Mesenchymal stem cell (in vitro differentiated cells and primary cell): ENCODE measurements at regions not wholly inside any gene's neighbourhood (a gene's known extent, or its start where the extent isn't known, plus 50 kb on each side); places are given as distances from the start of the nearest gene placed in this dataset.

ENCODE experiments used
- DNase-seq: peaks from one replicate; pipeline ENCODE4 v3.0.0-alpha.2; 2013
- H2AFZ ChIP-seq: one replicate; pipeline ENCODE4 v1.6.1; 2013; ENCODE audit warnings: low read depth, mild to moderate bottlenecking, control low read depth, inconsistent platforms, low read length, moderate library complexity
- H2AK5ac ChIP-seq: 2 replicates; pipeline ENCODE4 v1.6.1; 2013; ENCODE audit warnings: low read length, moderate library complexity, mild to moderate bottlenecking, inconsistent platforms; ENCODE audit not compliant: severe bottlenecking
- H2BK120ac ChIP-seq: one replicate; pipeline ENCODE4 v1.6.1; 2013; ENCODE audit warnings: low read depth, mild to moderate bottlenecking, inconsistent platforms, low read length, moderate library complexity
- H2BK12ac ChIP-seq, 2 experiments: one replicate each; pipeline ENCODE4 v1.6.1; 2013; ENCODE audit warnings: inconsistent platforms in 2 of 2, low read length in 2 of 2, mild to moderate bottlenecking in 2 of 2, moderate library complexity in 2 of 2, control low read depth in 1 of 2
- H2BK15ac ChIP-seq: one replicate; pipeline ENCODE4 v1.6.1; 2013; ENCODE audit warnings: mild to moderate bottlenecking, low read depth, inconsistent platforms; ENCODE audit not compliant: poor library complexity, severe bottlenecking
- H2BK5ac ChIP-seq: 2 replicates; pipeline ENCODE4 v1.6.1; 2013; ENCODE audit warnings: low read depth, mild to moderate bottlenecking, low read length, control low read depth, inconsistent platforms; ENCODE audit not compliant: poor library complexity, severe bottlenecking
- H3K14ac ChIP-seq, 2 experiments: one replicate each; pipeline ENCODE4 v1.6.1; 2013; ENCODE audit warnings: inconsistent platforms in 2 of 2, low read length in 2 of 2, control low read depth in 1 of 2, mild to moderate bottlenecking in 1 of 2, moderate library complexity in 1 of 2
- H3K18ac ChIP-seq, 2 experiments: one replicate each; pipeline ENCODE4 v1.6.1; 2013; ENCODE audit warnings: inconsistent platforms in 2 of 2, low read length in 2 of 2, control low read depth in 1 of 2, low read depth in 1 of 2, mild to moderate bottlenecking in 1 of 2
- H3K23ac ChIP-seq, 2 experiments: one replicate each; pipeline ENCODE4 v1.6.1; 2013; ENCODE audit warnings: inconsistent platforms in 2 of 2, low read length in 2 of 2, mild to moderate bottlenecking in 2 of 2, moderate library complexity in 2 of 2, control low read depth in 1 of 2
- H3K27ac ChIP-seq: 2 replicates; pipeline ENCODE4 v1.5.1; 2013; ENCODE audit warnings: mild to moderate bottlenecking, moderate library complexity, low read length, control low read depth, inconsistent platforms; ENCODE audit not compliant: poor library complexity, severe bottlenecking
- H3K27me3 ChIP-seq, 2 experiments: 2 replicates each; pipeline versions ENCODE4 v1.6.1 to v1.7.0; 2013; ENCODE audit warnings: low read length in 2 of 2, mild to moderate bottlenecking in 2 of 2, moderate library complexity in 2 of 2, control low read depth in 1 of 2, inconsistent platforms in 1 of 2; ENCODE audit not compliant: control insufficient read depth in 1 of 2, insufficient read depth in 1 of 2
- H3K36me3 ChIP-seq, 2 experiments: 2 replicates each; pipeline versions ENCODE4 v1.6.1 to v1.7.0; 2013; ENCODE audit warnings: low read length in 2 of 2, control low read depth in 1 of 2, inconsistent platforms in 1 of 2, low read depth in 1 of 2, mild to moderate bottlenecking in 1 of 2; ENCODE audit not compliant: insufficient read depth in 2 of 2, control insufficient read depth in 1 of 2
- H3K4ac ChIP-seq, 2 experiments: one replicate each; pipeline ENCODE4 v1.6.1; 2013; ENCODE audit warnings: inconsistent platforms in 2 of 2, low read length in 2 of 2, mild to moderate bottlenecking in 2 of 2, moderate library complexity in 2 of 2, control low read depth in 1 of 2, low read depth in 1 of 2
- H3K4me1 ChIP-seq: 2 replicates; pipeline ENCODE4 v1.6.1; 2013; ENCODE audit warnings: low read depth, low read length, control low read depth; ENCODE audit not compliant: control insufficient read depth, insufficient read depth
- H3K4me2 ChIP-seq: 2 replicates; pipeline ENCODE4 v1.6.1; 2013; ENCODE audit warnings: low read length, mild to moderate bottlenecking, inconsistent platforms; ENCODE audit not compliant: poor library complexity, severe bottlenecking
- H3K4me3 ChIP-seq, 2 experiments: 2 replicates each; pipeline versions ENCODE4 v1.5.1 to v1.7.0; 2013; ENCODE audit warnings: low read length in 2 of 2, mild to moderate bottlenecking in 2 of 2, control low read depth in 1 of 2, low read depth in 1 of 2; ENCODE audit not compliant: insufficient read depth in 1 of 2
- H3K79me1 ChIP-seq: replicated peaks from 2 replicates; pipeline ENCODE4 v1.6.1; 2013; ENCODE audit warnings: mild to moderate bottlenecking, control low read depth, low read length, inconsistent platforms; ENCODE audit not compliant: poor library complexity, severe bottlenecking
- H3K9ac ChIP-seq: 2 replicates; pipeline ENCODE4 v1.7.0; 2013; ENCODE audit warnings: mild to moderate bottlenecking, low read length, moderate library complexity
- H3K9me3 ChIP-seq: 2 replicates; pipeline ENCODE4 v1.7.0; 2013; ENCODE audit warnings: mild to moderate bottlenecking, low read length; ENCODE audit not compliant: control insufficient read depth
- H4K8ac ChIP-seq: one replicate; pipeline ENCODE4 v1.6.1; 2013; ENCODE audit warnings: inconsistent platforms, mild to moderate bottlenecking, low read length, moderate library complexity
- H4K91ac ChIP-seq: one replicate; pipeline ENCODE4 v1.6.1; 2013; ENCODE audit warnings: mild to moderate bottlenecking, low read length, inconsistent platforms
- WGBS: methylation state at CpG from one replicate; pipeline ENCODE4 v1.1.7; 2013; ENCODE audit warnings: mixed read lengths; 5-methylcytosine and 5-hydroxymethylcytosine counted together

DNA sequence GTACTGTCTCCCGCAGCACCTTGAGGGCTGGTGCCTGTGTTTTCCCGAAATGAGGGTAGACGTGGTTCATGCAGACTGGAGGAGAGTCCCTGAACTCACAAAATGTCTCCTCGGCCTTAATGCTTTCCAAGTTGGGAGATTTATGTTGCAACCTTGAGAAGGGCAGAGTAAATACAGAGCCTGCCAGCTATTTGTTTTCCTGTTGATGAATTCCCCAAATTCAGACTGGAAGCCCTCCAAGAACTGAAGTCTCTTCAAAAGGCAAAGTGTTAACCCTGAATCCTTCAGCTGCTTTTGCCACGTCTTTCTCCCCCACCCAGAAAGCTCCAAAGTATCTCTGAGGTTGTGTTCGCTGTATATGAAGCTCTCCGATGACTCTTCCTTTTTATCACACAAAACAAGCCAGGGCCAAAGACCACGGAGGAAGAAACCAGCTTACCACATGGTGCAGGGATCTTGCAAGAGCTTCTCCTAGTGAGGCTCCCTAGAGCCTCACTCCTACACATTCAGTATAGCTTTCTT lies 254.7 kb upstream of the NFE2L3 start:
- Histone ChIP-seq H4K8ac (no peak overlapping the region), H3K18ac (no peak overlapping the region), H3K27ac (no peak overlapping the region), H3K79me1 (no peaks in the 10 kb centered on the region), H3K9ac (no peak overlapping the region), H2BK120ac (no peak overlapping the region), H3K36me3 (no peaks in the 10 kb centered on the region), H2AFZ (no peak overlapping the region), H3K27me3 (no peaks in the 10 kb centered on the region), H3K4me1 (peaks cover 4% of the 10 kb centered on the region), H4K91ac (no peak overlapping the region), H3K4me3 (no peak overlapping the region), H3K14ac (no peak overlapping the region), H3K4me2 (no peak overlapping the region), H3K4ac (no peak overlapping the region), H3K23ac (no peak overlapping the region), H2AK5ac (no peak overlapping the region), H3K9me3 (no peaks in the 10 kb centered on the region), H2BK12ac (no peak overlapping the region), H2BK5ac (no peak overlapping the region), H2BK15ac (no peak overlapping the region)
- no peak for DNase-seq
- WGBS: 77% methylated on average over 8 of the region's 8 CpGs

DNA sequence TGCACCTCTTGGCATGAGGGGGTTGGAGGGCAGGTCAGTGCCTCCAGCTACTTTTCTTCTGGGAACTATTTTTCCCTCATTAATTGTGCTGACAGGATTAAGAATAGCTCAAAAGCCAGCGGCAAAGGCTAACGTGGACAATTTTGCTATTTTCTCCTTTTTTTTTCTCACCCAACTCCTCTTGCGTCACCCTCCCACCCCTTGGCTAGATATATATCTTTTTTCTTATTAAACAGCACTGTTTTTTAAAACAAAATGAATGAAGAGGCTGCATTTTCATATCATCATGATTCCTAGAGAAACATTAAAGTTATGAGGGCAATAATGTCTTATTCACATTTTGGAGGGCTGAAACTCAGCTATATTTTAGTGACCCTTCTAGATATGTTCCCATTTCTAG lies 251.8 kb upstream of the NFE2L3 start:
- Histone ChIP-seq H2BK120ac (no peak overlapping the region), H2BK15ac (no peak overlapping the region), H3K4me3 (no peak overlapping the region), H2AFZ (no peak overlapping the region), H3K23ac (no peak overlapping the region), H3K4me2 (no peak overlapping the region), H3K36me3 (no peaks in the 10 kb centered on the region), H3K18ac (no peak overlapping the region), H3K9ac (no peak overlapping the region), H4K8ac (no peak overlapping the region), H3K14ac (no peak overlapping the region), H2AK5ac (no peak overlapping the region), H3K9me3 (no peaks in the 10 kb centered on the region), H3K79me1 (no peaks in the 10 kb centered on the region), H3K27ac (no peak overlapping the region), H2BK12ac (no peak overlapping the region), H3K4ac (no peak overlapping the region), H3K27me3 (no peaks in the 10 kb centered on the region), H3K4me1 (peaks cover 2% of the 10 kb centered on the region), H4K91ac (no peak overlapping the region), H2BK5ac (no peak overlapping the region)
- no peak for DNase-seq
- WGBS: 76% methylated on average over 2 of the region's 3 CpGs

DNA sequence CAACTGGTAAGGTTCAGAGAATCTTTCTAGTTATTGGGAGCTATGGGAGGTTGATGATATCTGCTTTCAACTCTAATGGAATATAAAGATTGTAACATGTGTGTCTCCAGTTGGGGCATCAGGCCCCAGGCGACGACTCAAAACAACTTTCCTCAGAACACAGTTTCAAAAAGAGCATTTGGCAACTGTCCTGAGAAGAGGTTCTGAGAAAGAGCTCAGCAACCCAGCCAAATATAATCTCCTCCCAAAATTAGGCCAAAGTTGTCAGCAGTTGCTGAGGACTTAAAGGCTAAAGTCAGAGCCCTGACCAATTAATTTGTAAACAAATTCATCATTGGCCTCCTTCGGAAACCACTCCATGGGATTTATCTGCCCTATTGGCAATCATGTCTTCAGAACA lies 251.1 kb upstream of the NFE2L3 start:
- no peak overlapping the region for H3K27ac ChIP-seq
- no peak overlapping the region for H3K4me3 ChIP-seq
- no peak overlapping the region for H3K4me2 ChIP-seq
- H4K8ac ChIP-seq: no peak overlapping the region
- no peak for DNase-seq
- no peak overlapping the region for H2BK15ac ChIP-seq
- no peak overlapping the region for H2AFZ ChIP-seq
- no peak overlapping the region for H2BK120ac ChIP-seq
- H4K91ac ChIP-seq: no peak overlapping the region
- no peak overlapping the region for H2BK12ac ChIP-seq
- no peak overlapping the region for H2BK5ac ChIP-seq
- 95% methylated on average over 2 of the region's 3 CpGs for WGBS
- no peaks in the 10 kb centered on the region for H3K27me3 ChIP-seq
- H3K14ac ChIP-seq: no peak overlapping the region
- H3K36me3 ChIP-seq: no peaks in the 10 kb centered on the region
- H3K9ac ChIP-seq: no peak overlapping the region
- no peak overlapping the region for H3K18ac ChIP-seq
- H3K9me3 ChIP-seq: no peaks in the 10 kb centered on the region
- H3K4ac ChIP-seq: no peak overlapping the region
- no peak overlapping the region for H3K23ac ChIP-seq
- no peak overlapping the region for H2AK5ac ChIP-seq
- H3K4me1 ChIP-seq: no peaks in the 10 kb centered on the region
- no peaks in the 10 kb centered on the region for H3K79me1 ChIP-seq

DNA sequence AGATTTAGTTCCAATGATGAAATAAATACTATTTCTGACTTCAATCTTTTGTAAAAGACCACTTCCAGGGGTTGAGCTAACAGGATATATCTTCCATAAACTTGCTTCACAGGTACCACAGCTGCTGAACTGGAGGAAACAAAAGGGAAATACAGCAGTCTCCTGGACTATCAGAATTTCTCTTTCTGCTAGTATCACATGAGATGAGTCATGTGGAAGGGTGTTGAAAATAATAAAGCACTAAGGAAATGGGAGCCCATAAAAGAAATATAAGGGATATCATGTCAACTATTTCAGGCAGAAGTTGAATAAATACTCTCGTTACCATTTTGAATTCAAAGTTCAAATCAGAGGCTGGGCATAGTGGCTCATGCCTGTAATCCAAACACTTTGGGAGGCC lies 250.3 kb upstream of the NFE2L3 start:
- Histone ChIP-seq H3K14ac (no peak overlapping the region), H3K23ac (no peak overlapping the region), H3K9ac (no peak overlapping the region), H2BK12ac (no peak overlapping the region), H2BK5ac (no peak overlapping the region), H3K36me3 (no peaks in the 10 kb centered on the region), H4K8ac (no peak overlapping the region), H2BK15ac (no peak overlapping the region), H3K18ac (no peak overlapping the region), H2AK5ac (no peak overlapping the region), H4K91ac (no peak overlapping the region), H3K27me3 (no peaks in the 10 kb centered on the region), H3K4me2 (no peak overlapping the region), H3K4me1 (no peaks in the 10 kb centered on the region), H3K4ac (no peak overlapping the region), H2AFZ (no peak overlapping the region), H2BK120ac (no peak overlapping the region), H3K4me3 (no peak overlapping the region), H3K9me3 (no peaks in the 10 kb centered on the region), H3K79me1 (no peaks in the 10 kb centered on the region), H3K27ac (no peak overlapping the region)
- whole genome bisulfite sequencing: 100% methylated on average over 1 of the region's 1 CpG
- DNase-seq: no peak
